Spleen (tissue), 11 donors: ENCODE measurements at regions not wholly inside any gene's neighbourhood (a gene's known extent, or its start where the extent isn't known, plus 50 kb on each side); places are given as distances from the start of the nearest gene placed in this dataset.
"Not testable (repeated sequence)": the region's sequence is repeated elsewhere in the genome, so short reads cannot be mapped to it uniquely, and the experiment has no call there.

Experiments
- DNase-seq: peaks from one replicate; pipeline ENCODE4 v3.0.0-alpha.2; 2020
- H3K27ac ChIP-seq, 8 donors: fragments of 200-600 bp; sonication (generic) in 7 of 8; 1 replicate in 4 of 8; 2 replicates in 4 of 8; pipeline versions ENCODE4 v1.5.0 to v1.8.0; 2016 to 2021; ENCODE audit warnings: inconsistent platforms in 4 of 8, mild to moderate bottlenecking in 4 of 8, moderate library complexity in 1 of 8
- H3K27me3 ChIP-seq, 7 donors: fragments of 200-600 bp; sonication (generic) in 6 of 7; replicated peaks in 1 of 7; 1 replicate in 4 of 7; 2 replicates in 3 of 7; pipeline versions ENCODE4 v1.5.0 to v1.8.0; 2016 to 2021; ENCODE audit warnings: inconsistent platforms in 3 of 7, mild to moderate bottlenecking in 1 of 7
- H3K36me3 ChIP-seq, 6 donors: fragments of 200-600 bp; sonication (generic) in 5 of 6; 1 replicate in 4 of 6; 2 replicates in 2 of 6; pipeline versions ENCODE4 v1.5.0 to v1.8.0; 2016 to 2021; ENCODE audit warnings: inconsistent platforms in 2 of 6
- H3K4me1 ChIP-seq, 6 donors: fragments of 200-600 bp; sonication (generic) in 5 of 6; 1 replicate in 3 of 6; 2 replicates in 3 of 6; pipeline versions ENCODE4 v1.5.0 to v1.8.0; 2016 to 2021; ENCODE audit warnings: inconsistent platforms in 3 of 6
- H3K4me3 ChIP-seq, 8 donors: fragments of 200-600 bp; sonication (generic) in 7 of 8; 1 replicate in 4 of 8; 2 replicates in 4 of 8; pipeline versions ENCODE4 v1.5.0 to v1.8.0; 2016 to 2021; ENCODE audit warnings: inconsistent platforms in 4 of 8, mild to moderate bottlenecking in 4 of 8, moderate library complexity in 2 of 8
- H3K9me3 ChIP-seq, 8 donors: fragments of 200-600 bp; sonication (generic) in 7 of 8; 1 replicate in 4 of 8; 2 replicates in 4 of 8; pipeline versions ENCODE4 v1.5.0 to v1.8.0; 2016 to 2021; ENCODE audit warnings: inconsistent platforms in 4 of 8
- CTCF ChIP-seq, 11 experiments: fragments of 200-600 bp in 7 of 11; fragments of 450-650 bp in 4 of 11; sonication (generic) in 4 of 11; IDR thresholded peaks in 8 of 11; conservative IDR thresholded peaks in 3 of 11; 1 replicate in 7 of 11; 2 replicates in 4 of 11; pipeline versions ENCODE4 v1.4.0 to v1.8.0; 2016 to 2021; ENCODE audit warnings: antibody characterized with exemption in 11 of 11, inconsistent platforms in 4 of 11, mild to moderate bottlenecking in 1 of 11
- POLR2A ChIP-seq, 3 donors: fragments of 450-650 bp; IDR thresholded peaks; one replicate each; pipeline ENCODE4 v1.5.1; 2017; ENCODE audit warnings: antibody characterized with exemption in 3 of 3, mild to moderate bottlenecking in 1 of 3
- POLR2AphosphoS5 ChIP-seq, 3 donors: sonication (generic); formaldehyde crosslinking; IDR thresholded peaks; one replicate each; pipeline ENCODE4 v1.5.1; 2017; ENCODE audit warnings: antibody characterized with exemption in 3 of 3
- WGBS, 5 donors: extraction: QIAGEN DNeasy Blood & Tissue Kit in 3 of 5; methylation state at CpG; one replicate each; pipeline versions ENCODE4 v1.1.5 to v1.1.7; 2013 to 2018; 5-methylcytosine and 5-hydroxymethylcytosine counted together
- intact Hi-C: fragments of 100-400 bp; cut with DNase I; formaldehyde crosslinking; loops from one replicate; pipeline ENCODE4 v1.15.0; 2023; ENCODE audit warnings: low total_unique reads
- donor health status: healthy with polysubstance abuse.
- donor health status: DM: no; HTN: no; CAD: no; lungs with moderate emphysema.
- donor health status: DM: no; HTN: no; CAD: no.
- donor health status: Bipolar disorder and iron deficiency.
- donor health status: healthy.
- donor health status: DM: no; HTN: no; CAD: no.
- donor health status: DM: yes; HTN: yes; CAD: no.

GRCh38 chr18:73355121-73355520 lies 487.3 kb upstream of the NETO1 start:
- Histone ChIP-seq H3K27me3 (no peaks in the 10 kb centered on the region), H3K27ac (no peak overlapping the region), H3K4me1 (no peaks in the 10 kb centered on the region), H3K9me3 (no peaks in the 10 kb centered on the region), H3K36me3 (no peaks in the 10 kb centered on the region), H3K4me3 (no peak overlapping the region)
- WGBS, 5 donors, result 55 to 69% (median 63%) methylated on average over 1 of the region's 1 CpG
- no peak for DNase-seq
- TF ChIP-seq POLR2A (IDR thresholded peaks at IDR 0.05), result no peak
- intact Hi-C loops, result no loop called here

DNA sequence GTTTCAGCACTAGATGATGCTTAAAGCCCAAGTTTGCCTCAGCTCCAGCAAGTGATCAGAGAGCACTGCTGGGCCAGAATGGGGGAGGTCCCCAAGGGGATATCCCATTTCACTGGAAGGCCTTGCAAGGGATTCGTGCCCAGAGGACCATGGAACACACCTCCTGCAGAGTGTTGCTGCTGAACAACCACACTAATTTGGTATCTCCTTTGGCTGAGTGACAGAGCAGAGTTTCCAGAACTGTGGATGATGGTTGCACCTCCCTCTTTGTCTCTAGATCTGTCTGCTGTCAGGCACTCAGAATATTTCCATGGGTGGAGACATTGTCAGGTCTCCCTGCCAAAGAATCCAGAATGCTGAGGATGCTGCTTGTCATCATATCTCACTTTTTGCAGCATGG lies 484.8 kb upstream of the NETO1 start:
- no peaks in the 10 kb centered on the region for H3K9me3 ChIP-seq
- H3K36me3 ChIP-seq, result no peaks in the 10 kb centered on the region
- H3K27me3 ChIP-seq, result no peaks in the 10 kb centered on the region
- no peaks in the 10 kb centered on the region for H3K4me1 ChIP-seq
- 35 to 55% (median 50%) methylated on average over 1 of the region's 1 CpG for whole genome bisulfite sequencing, 5 donors
- TF ChIP-seq POLR2AphosphoS5 (IDR thresholded peaks at IDR 0.05) (no peak), CTCF (IDR thresholded peaks at IDR 0.05 in 8 of 11, conservative IDR thresholded peaks at IDR 0.05 in 3 of 11) (no peak), POLR2A (IDR thresholded peaks at IDR 0.05) (no peak)
- no peak overlapping the region for H3K4me3 ChIP-seq
- H3K27ac ChIP-seq, result no peak overlapping the region
- no peak for DNase-seq
- intact Hi-C loops, result no loop called here

- no peak overlapping the region for H3K27ac ChIP-seq
- no peaks in the 10 kb centered on the region for H3K36me3 ChIP-seq
- 77 to 86% (median 79%) methylated on average over 8 of the region's 8 CpGs for WGBS, 5 donors
- DNase-seq, result no peak
- H3K4me3 ChIP-seq, result no peak overlapping the region
- TF ChIP-seq CTCF (IDR thresholded peaks at IDR 0.05 in 8 of 11, conservative IDR thresholded peaks at IDR 0.05 in 3 of 11), result no peak
- no peak for TF ChIP-seq POLR2A (IDR thresholded peaks at IDR 0.05)
- TF ChIP-seq POLR2AphosphoS5 (IDR thresholded peaks at IDR 0.05), result no peak
- no peaks in the 10 kb centered on the region for H3K4me1 ChIP-seq
- H3K27me3 ChIP-seq, result no peaks in the 10 kb centered on the region
- H3K9me3 ChIP-seq, result no peaks in the 10 kb centered on the region
- intact Hi-C loops, result no loop called here
These were observed 472.6 kb upstream of the NETO1 start for GRCh38 chr18:73340135-73340977.

DNA sequence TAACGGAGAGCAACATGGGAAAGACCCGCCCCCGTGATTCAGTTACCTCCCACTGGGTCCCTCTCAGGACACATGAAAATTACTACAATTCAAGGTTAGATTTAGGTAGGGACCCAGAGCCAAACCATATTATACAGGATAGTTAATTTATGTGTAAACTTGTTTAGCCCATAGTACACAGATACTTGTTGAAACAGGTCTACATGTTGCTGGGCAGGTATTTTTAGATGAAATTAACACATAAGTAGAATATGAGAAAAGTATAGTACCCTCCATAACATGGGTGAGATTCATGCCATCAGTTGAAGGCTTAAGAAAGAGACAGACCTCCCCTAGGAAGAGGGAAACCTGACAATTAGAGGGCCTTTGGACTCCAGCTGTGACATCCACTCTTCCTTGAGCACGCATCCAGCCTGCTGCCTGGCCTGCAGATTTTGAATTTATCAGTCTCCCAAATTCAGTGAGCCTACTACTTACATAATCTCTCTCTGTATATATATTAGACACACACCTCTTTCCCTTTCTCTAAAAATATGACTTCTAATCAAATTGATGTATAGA lies 463.5 kb upstream of the NETO1 start:
- no peak for DNase-seq
- 80 to 94% (median 87%) methylated on average over 4 of the region's 4 CpGs for WGBS, 5 donors
- H3K4me3 ChIP-seq, result no peak overlapping the region
- H3K9me3 ChIP-seq, result no peaks in the 10 kb centered on the region
- intact Hi-C loops, result no loop called here
- no peaks in the 10 kb centered on the region for H3K36me3 ChIP-seq
- TF ChIP-seq POLR2A (IDR thresholded peaks at IDR 0.05) (no peak), POLR2AphosphoS5 (IDR thresholded peaks at IDR 0.05) (no peak), CTCF (IDR thresholded peaks at IDR 0.05 in 8 of 11, conservative IDR thresholded peaks at IDR 0.05 in 3 of 11) (no peak)
- no peaks in the 10 kb centered on the region for H3K27me3 ChIP-seq
- no peaks in the 10 kb centered on the region for H3K4me1 ChIP-seq
- no peak overlapping the region for H3K27ac ChIP-seq

DNA sequence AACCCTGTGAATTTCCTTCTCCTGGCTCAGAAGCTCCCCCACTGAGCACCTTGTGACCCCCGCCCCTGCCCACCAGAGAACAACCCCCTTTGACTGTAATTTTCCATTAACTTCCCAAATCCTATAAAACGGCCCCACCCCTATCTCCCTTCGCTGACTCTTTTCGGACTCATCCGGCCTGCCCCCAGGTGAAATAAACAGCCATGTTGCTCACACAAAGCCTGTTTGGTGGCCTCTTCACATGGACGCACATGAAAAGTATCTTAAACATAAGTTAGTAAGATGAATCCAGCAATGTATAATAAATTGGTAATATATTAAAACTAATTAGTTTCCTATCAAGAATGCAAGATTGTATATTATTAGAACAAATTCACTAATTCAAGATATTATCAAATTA lies 462.3 kb upstream of the NETO1 start:
- H3K4me1 ChIP-seq, H3K27ac ChIP-seq, H3K36me3 ChIP-seq, H3K27me3 ChIP-seq, H3K9me3 ChIP-seq, intact Hi-C loops, H3K4me3 ChIP-seq, DNase-seq: not testable (repeated sequence)
- WGBS, 5 donors, result 77 to 91% (median 85%) methylated on average over 6 of the region's 6 CpGs

DNA sequence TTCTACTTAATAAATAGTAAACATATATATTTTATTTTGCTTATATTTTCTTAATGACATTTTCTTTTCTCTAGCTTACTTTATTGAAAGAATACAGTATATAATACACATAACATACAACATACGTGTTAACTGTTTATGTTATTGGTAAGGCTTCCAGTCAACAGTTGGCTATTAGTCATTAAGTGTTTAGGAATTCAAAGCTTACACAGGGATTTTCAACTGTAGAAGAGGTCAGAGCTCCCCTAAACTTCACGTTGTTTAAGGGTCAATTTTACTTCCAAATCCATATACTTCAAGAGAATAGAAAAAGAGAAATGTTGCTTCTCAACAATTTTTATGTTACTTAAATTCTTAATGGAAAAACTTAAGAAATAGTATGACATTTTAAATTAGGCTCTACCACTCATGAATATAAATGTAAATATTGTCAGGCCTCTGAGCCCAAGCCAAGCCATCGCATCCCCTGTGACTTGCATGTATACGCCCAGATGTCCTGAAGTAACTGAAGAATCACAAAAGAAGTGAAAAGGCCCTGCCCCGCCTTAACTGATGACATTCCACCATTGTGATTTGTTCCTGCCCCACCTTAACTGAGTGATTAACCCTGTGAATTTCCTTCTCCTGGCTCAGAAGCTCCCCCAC lies 456.5 kb upstream of the NETO1 start:
- H3K4me3 ChIP-seq, intact Hi-C loops, H3K36me3 ChIP-seq, H3K4me1 ChIP-seq, H3K27ac ChIP-seq, DNase-seq, H3K9me3 ChIP-seq, H3K27me3 ChIP-seq: not testable (repeated sequence)
- 84 to 94% (median 92%) methylated on average over 4 to 5 of the region's 5 CpGs for WGBS, 5 donors
